Tibial nerve (tissue), 4 donors: ENCODE measurements at regions not wholly inside any gene's neighbourhood (a gene's known extent, or its start where the extent isn't known, plus 50 kb on each side); places are given as distances from the start of the nearest gene placed in this dataset.

Experiments used
- CTCF ChIP-seq, 5 experiments: fragments of 200-600 bp in 3 of 5; fragments of 450-650 bp in 2 of 5; sonication (generic) in 3 of 5; IDR thresholded peaks; one replicate each; pipeline ENCODE4 v1.5.1; 2016 to 2019; ENCODE audit warnings: antibody characterized with exemption in 5 of 5, mild to moderate bottlenecking in 3 of 5, moderate library complexity in 2 of 5
- EP300 ChIP-seq, 2 donors: sonication (generic); formaldehyde crosslinking; IDR thresholded peaks; one replicate each; pipeline ENCODE4 v1.6.1; 2017; ENCODE audit warnings: antibody characterized with exemption in 2 of 2, mild to moderate bottlenecking in 1 of 2
- POLR2A ChIP-seq, 2 donors: fragments of 450-650 bp; IDR thresholded peaks; one replicate each; pipeline ENCODE4 v1.6.1; 2017; ENCODE audit warnings: antibody characterized with exemption in 2 of 2, mild to moderate bottlenecking in 2 of 2, moderate library complexity in 2 of 2

DNA sequence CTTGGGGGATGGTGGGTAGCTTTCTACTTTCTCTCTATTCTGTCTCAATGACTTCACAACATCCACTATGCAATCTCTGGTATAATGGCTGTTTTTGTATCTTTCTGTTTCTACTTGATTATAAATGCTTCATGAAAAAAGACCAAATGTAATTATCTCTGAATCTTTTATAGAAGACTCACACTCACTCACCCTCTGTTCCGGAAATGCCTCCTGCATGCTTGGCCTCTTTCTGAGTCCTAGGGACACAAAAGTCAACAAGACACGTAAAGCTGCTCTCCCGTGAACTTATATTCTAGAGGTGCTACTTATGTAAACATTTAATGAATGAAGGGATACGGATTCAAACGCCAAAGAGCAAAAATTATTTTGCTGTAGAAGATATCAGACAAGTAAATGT is 502.2 kb upstream of the SOX11 start:
- TF ChIP-seq CTCF (IDR thresholded peaks at IDR 0.05) (no peak), POLR2A (IDR thresholded peaks at IDR 0.05) (no peak), EP300 (IDR thresholded peaks at IDR 0.05) (no peak)
